SK-N-MC (cell line): ENCODE measurements at regions not wholly inside any gene's neighbourhood (a gene's known extent, or its start where the extent isn't known, plus 50 kb on each side); places are given as distances from the start of the nearest gene placed in this dataset.

ENCODE experiments used
- EZH2 ChIP-seq: fragments of 200-600 bp; sonication (generic); IDR thresholded peaks from one replicate; pipeline ENCODE4 v1.6.1; 2017; ENCODE audit warnings: antibody characterized with exemption
- POLR2AphosphoS5 ChIP-seq: IDR thresholded peaks from 2 replicates; pipeline ENCODE4 v1.6.1; 2012; ENCODE audit warnings: mild to moderate bottlenecking, low read depth, low read length, borderline replicate concordance

- TF ChIP-seq POLR2AphosphoS5 (no peak), EZH2 (no peak)
Measured at GRCh38 chr5:93930098-93930497, 188.7 kb upstream of the POU5F2 start.
